Stimulated activated CD8-positive, alpha-beta memory T cell treated with anti-CD3 and anti-CD28 coated beads, Interleukin-15, amount 100 ng/mL, for 24 hours (primary cell): ENCODE measurements at regions not wholly inside any gene's neighbourhood (a gene's known extent, or its start where the extent isn't known, plus 50 kb on each side); places are given as distances from the start of the nearest gene placed in this dataset.

ENCODE experiments used
- DNase-seq: peaks from one replicate; pipeline ENCODE4 v3.0.0-alpha.2; 2020; ENCODE audit warnings: low read depth

- no peak for DNase-seq
Observed at GRCh38 chr3:159619341-159619885, 369.2 kb upstream of the IL12A start.

DNA sequence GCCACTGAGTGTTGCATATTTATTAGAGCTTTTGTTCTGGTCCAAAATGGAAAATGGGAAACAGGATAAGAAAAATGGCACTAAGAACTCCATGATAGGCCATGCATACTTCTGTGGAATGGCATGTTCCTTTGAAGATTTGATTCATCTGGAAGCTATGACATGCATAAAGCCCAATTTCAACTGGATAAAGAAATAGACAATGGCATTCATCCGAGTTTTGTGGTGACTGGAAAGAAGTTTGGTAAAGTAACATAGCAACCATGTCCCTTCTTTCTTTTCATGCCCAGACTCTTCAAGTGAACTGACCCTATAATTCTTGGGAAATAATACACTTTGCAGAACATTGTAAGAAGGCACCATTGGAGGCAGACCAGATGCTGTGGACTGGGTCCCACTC is 368.4 kb upstream of the IL12A start:
- DNase-seq: no peak

GRCh38 chr3:159620873-159621272 is 367.8 kb upstream of the IL12A start:
- DNase-seq: no peak

DNA sequence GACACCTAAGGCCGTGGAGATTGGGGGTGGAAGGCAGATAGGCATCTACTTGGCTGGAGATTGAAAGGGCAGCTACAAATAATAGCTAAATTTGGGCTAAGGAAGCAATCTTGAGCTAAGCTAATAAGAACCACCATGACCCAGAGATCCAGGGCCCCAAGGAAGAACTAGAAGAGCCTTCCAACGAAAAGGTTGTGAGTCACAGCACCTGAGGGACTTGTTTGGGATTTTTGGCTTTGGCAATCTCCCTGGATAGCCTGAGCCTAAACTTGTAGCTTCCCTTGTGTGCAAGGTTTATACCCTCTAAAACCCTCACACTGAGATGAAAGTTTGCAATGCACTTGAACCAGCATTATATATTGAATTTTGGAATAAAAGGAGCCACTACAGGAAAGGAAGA is 364.0 kb upstream of the IL12A start:
- no peak for DNase-seq

GRCh38 chr3:159625594-159625993 is 363.0 kb upstream of the IL12A start:
- DNase-seq: no peak

DNA sequence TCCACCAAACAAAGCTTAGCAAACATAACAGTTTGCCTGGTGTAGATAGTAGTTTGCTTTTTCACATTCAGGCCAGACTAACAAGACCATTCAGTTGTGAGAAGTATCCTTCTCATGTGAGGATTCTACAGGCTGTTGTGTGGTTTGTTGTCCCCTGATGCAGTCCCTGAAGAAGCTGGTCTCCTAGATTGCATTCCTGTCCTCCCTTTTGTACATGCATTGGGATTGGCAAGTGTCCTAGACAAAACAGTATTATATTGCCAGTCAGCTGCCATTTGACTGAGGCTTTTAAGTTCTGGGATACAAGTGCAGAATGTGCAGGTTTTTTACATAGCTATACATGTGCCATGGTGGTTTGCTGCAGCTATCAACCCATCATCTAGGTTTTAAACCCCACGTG is 362.0 kb upstream of the IL12A start:
- no peak for DNase-seq

DNA sequence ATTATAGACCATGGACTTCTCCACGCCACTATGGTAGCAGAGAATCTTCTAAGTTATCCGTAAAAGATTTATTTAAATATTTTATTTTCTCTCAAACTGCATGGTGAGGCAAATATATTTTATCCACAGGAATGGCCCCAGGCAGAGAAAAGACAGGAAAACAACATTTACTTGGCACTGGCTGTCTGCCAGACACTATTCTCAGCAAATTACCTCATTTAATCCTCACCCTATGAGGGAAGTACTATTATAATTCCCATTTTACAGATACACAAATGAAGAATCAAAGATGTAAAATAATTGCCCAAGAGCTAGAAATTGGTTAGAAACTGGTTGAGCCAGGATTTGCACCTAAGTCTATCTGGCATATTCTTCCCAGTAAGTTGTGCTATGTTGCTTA is 361.4 kb upstream of the IL12A start:
- DNase-seq: no peak

GRCh38 chr3:159627634-159628033 is 361.0 kb upstream of the IL12A start:
- no peak for DNase-seq

GRCh38 chr3:159629329-159630084 is 359.1 kb upstream of the IL12A start:
- DNase-seq: no peak

DNA sequence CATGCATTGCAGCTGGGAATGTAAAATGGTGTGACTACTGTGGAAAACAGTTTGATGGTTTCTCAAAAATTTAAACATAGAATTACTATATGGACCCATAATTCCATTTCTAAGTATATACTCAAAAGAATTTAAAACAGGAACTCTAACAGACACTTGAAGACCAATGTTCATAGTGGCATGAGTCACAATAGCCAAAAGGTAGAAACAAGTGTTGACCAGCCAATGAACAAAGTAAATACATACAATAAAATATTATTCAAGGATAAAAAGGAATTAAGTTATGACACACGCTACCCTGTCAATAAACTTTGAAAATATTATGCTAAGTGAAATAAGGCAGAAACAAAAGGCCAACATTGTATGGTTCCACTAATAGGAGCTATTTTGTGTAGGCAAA is 357.4 kb upstream of the IL12A start:
- DNase-seq: no peak

DNA sequence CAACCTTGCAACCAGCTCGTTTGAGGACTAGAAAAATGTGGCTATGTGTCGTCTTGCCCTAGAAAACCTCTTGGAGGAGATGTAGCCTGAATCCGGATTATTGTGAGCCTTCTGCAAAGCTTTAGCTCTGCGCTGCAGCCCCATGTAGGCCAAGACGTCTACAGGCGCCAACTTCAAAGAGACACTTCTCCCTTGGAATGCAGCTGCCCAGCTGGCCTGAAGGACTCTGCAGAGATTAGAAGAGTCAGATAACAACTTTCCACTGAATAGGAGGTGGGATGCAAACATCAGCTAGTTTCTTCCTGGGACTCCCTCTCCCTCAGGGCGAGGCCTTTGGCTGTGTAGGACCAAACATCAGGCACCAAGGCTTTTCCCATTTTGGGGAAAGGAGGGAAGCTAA is 356.5 kb upstream of the IL12A start:
- no peak for DNase-seq

DNA sequence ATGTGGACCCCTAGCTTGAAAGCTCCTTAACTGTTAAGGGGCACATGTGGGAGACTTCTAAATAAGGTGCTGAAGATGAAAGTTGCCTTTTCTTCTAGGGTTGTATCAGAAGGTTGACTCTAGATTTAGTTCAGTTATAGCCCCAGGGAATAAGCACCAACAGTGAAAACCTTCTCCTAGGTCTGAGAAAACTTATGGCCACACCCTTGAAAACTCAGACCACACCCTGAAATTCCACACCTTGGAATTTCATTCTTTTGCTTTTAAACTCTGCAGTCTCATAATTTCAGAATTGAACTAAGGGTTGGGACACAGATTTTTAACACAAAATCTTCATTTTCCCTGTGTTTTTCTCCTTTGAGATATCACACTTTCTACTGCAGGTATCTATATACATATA is 355.8 kb upstream of the IL12A start:
- no peak for DNase-seq

DNA sequence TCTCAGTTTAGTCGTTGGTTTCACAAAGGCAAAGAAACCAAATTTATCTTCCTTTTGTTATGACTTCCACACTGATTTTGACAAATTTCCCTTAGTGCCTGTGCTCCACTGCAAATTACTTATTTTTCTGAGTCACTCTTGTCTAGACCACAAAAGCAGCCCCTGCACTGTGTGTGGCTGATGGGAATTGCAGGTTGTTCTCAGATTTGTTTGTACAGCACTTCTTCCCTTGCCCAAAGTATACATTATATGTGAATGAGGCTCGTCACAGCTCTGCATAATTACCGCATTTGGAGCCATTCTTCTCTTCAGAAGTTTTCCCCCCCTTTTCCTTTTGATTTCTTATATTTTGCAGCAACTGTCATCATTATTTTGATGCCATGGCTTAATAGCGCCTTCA is 354.2 kb upstream of the IL12A start:
- no peak for DNase-seq

DNA sequence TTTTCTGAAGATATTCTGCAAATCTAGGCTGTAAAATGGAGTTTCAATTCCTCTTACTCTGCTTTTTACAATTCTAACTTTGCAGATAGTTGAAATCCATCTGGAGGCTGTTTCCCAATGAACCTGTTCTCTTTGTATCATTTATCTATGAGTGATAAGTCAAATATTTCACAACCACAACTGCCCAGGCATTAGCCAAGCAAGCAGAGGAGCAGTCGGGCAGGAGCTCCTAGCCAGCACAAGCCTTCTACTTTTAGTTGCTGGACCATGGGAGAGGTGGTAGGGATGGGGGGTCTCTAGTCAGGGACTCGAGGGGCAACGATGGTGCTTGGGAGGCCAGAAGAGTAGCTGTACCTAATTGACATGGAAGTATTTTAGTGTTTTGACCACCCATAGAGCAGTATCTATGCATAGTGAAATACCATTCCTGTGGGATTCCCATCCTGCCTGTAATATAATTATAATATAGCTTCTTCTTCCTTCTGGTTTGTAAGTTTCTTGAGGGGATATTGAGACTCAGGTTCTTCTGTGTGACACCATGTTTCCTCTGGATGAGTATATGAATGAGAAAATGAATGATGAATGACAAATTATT is 353.5 kb upstream of the IL12A start:
- DNase-seq: no peak

GRCh38 chr3:159637883-159638542 is 350.6 kb upstream of the IL12A start:
- no peak for DNase-seq

DNA sequence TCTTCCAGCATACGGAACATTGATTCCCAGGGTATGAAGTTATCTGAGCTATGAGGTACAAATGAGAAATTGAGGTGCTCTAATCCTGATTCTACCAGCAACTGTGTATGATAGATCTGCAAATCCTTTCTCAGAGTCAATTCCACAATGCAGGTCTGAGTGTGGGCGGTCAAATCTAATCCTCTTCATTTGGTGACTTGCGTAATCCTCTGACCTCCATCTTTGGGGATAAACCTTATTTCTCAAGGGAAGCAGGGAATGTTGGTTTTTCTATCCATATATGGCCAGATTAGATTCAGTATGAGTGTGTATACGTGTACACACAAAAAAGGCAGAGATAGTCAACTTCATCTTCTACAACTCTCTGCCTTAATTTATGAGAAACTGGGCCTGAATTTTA is 348.4 kb upstream of the IL12A start:
- DNase-seq: no peak

DNA sequence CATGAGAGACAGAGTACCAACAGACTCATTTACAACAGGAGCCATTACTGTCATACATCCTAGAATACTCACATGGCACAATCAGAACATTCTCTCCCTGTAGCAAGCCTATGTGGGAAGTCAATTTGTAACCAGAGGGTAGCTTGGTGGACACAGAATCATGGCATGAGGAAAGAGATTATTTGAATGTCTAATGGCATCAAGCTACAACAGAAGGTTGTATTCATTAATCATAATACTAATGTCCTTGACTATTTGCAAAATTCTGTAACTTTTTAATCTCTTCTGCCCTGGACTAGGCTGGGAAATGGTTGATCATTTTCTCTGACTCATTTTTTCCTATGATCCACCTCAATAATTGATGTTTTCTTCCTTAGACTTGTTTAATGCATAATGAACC is 345.2 kb upstream of the IL12A start:
- DNase-seq: no peak

DNA sequence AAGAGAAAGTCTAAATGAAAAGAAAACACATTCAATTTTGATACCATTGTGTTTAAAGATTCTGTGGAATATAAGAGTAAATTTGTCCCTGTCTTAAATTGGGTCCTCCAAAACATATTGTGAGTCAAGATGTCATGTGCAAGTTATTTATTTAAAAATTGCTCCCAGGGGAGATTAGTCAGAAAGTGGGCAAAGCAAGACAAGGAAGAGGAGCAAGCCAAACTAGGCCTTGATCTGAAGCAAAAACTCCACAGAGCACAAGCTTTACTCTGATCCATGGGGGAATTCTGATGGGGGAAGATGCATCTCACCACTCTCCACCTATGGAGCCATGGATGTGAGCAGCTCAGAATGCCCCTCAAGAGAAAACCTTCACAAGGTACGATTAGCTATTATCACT is 342.8 kb upstream of the IL12A start:
- no peak for DNase-seq

DNA sequence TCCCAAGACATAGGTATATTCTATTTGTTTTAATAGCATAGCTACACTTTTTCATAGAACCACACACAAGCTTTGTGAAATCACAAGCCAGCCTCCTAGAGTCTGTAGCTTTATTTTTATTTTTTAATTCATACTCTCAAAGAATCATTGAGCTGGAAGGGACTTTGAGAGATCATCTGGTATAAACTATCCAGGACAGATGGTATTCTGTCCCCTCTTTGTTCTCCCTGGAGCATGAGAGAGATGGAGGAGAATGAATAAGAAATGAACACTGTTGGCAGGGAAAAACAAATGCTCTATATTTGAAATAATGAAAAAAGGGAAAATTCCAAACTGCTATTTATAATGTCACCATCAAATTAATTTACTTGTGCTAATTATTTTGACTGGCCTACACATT is 338.7 kb upstream of the IL12A start:
- no peak for DNase-seq

GRCh38 chr3:159650726-159651125 is 337.9 kb upstream of the IL12A start:
- no peak for DNase-seq

DNA sequence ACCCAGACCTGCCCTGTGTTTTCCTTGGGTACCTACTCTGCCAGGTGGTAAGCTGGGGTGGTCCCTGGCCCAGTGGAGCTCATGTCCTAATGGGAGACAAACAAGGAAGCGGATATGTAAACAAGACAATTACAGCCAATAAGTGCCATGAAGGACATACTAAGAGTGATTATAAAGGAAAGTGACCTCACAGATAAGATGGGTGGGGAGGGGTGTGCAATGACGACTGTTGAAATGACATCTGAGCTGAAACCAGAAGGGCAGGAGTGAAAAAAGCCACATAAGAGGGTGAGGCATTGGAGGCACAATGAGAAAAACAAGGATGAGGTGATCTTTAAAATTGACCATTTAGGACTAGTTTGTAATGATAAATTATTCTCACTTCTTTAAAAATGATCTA is 336.2 kb upstream of the IL12A start:
- no peak for DNase-seq

- DNase-seq: no peak
Observed at GRCh38 chr3:159654183-159655134, 334.2 kb upstream of the IL12A start.
